GM12864 (cell line): ENCODE measurements at regions not wholly inside any gene's neighbourhood (a gene's known extent, or its start where the extent isn't known, plus 50 kb on each side); places are given as distances from the start of the nearest gene placed in this dataset.

Source experiments
- DNase-seq: peaks from one replicate; pipeline ENCODE4 v3.0.0-alpha.2; 2011; ENCODE audit warnings: low read depth
- H3K4me3 ChIP-seq: 2 replicates; pipeline ENCODE4 v1.5.1; 2011; ENCODE audit warnings: mild to moderate bottlenecking, low read depth, low read length, control low read depth
- TF ChIP-seq, protein P1 (sequence below): IDR thresholded peaks from 2 replicates; pipeline ENCODE4 v1.5.1; 2011; ENCODE audit warnings: low read depth, mild to moderate bottlenecking, moderate library complexity, low read length, control low read depth, inconsistent platforms; ENCODE audit errors: missing control alignments

DNA sequence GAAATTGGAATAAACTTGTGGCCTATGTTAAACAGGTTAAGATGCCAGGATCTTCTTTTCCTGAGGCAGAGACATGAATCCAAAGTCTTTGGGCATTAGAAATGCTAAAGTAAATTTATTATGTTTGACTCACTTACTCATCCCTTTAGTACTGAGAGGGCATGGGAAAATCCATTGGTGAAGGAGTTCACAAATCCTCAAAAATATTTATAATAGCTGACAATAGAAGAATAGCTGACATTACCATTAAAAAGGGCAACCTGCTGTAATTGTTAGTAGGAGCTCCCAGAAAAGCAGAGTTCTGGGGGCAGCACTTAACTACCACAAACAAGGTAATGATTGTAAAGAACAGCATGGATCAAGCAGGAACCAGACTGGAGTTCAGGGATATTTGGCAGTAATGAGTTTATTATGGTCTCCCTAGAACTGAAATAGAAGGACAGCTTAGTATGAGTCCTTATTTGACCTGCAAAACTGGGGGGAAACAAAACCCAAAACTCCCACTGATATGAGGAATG, 285.8 kb upstream of the KLHL1 start:
- TF ChIP-seq, protein P1, sequence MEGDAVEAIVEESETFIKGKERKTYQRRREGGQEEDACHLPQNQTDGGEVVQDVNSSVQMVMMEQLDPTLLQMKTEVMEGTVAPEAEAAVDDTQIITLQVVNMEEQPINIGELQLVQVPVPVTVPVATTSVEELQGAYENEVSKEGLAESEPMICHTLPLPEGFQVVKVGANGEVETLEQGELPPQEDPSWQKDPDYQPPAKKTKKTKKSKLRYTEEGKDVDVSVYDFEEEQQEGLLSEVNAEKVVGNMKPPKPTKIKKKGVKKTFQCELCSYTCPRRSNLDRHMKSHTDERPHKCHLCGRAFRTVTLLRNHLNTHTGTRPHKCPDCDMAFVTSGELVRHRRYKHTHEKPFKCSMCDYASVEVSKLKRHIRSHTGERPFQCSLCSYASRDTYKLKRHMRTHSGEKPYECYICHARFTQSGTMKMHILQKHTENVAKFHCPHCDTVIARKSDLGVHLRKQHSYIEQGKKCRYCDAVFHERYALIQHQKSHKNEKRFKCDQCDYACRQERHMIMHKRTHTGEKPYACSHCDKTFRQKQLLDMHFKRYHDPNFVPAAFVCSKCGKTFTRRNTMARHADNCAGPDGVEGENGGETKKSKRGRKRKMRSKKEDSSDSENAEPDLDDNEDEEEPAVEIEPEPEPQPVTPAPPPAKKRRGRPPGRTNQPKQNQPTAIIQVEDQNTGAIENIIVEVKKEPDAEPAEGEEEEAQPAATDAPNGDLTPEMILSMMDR, result no peak
- no peak overlapping the region for H3K4me3 ChIP-seq
- DNase-seq, result no peak

DNA sequence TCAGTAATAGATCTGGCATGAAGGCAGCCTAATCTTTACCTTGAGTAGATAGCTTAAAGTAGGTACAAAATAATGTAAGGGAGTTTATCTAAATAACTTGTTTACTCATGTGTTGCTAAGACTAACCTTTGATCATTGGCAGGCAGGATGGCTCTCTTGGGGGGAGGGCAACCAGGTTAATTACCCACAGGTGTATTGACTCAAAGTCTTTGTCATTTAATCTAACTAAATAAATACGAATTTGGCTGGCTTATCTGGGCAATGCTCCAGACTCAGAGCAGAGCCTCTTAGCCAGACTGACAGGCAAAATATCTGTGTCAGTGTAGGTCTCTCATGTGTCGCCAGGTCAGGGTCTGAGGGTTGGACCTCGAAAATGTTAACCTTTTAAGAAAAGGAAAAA, 283.4 kb upstream of the KLHL1 start:
- TF ChIP-seq, protein P1, result no peak
- DNase-seq, result no peak
- H3K4me3 ChIP-seq, result no peak overlapping the region

DNA sequence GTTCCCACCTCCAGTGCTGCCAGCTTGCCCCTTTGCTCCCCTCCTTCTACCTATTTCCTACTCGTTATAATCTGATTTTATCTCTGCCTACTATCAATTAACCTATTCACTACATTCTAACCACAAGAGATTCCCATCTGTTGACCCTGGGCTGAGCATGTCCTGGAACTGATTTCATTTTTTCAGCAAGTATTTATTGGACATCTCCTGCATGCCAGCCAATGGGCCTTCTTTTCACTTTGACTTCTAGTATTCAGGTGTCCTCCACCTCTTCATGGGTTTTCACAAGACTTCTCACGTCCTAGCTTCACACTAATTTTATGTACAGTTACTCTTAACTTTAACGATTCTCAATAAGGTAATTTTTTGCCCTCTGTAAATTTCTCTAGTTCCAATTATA, 282.7 kb upstream of the KLHL1 start:
- no peak overlapping the region for H3K4me3 ChIP-seq
- DNase-seq, result no peak
- TF ChIP-seq, protein P1, result no peak

GRCh38 chr13:70390064-70390463, 281.8 kb upstream of the KLHL1 start:
- DNase-seq, result no peak
- TF ChIP-seq, protein P1, result no peak
- no peak overlapping the region for H3K4me3 ChIP-seq

GRCh38 chr13:70388935-70389334, 280.7 kb upstream of the KLHL1 start:
- TF ChIP-seq, protein P1, result no peak
- H3K4me3 ChIP-seq, result no peak overlapping the region
- no peak for DNase-seq

DNA sequence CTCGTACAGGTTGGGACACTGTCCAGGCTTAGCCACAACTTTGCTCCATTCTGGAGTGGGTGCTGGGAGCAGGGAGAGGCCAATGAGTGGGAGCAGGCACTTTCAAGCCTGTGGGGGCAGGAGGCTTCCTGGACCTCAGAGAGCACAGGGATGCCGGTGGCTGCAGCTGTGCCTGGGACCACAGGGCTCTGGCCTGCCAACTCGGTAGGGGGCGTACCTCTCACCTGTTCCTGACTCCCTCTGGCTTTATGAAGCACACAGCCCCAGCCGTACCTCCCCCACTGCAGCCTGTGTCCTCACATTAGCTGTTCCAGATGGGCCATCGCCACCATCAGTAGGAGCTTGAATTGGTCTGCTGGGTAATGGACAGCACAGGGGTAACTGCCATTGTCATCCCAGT, 278.7 kb upstream of the KLHL1 start:
- TF ChIP-seq, protein P1, result no peak
- no peak for DNase-seq
- H3K4me3 ChIP-seq, result no peak overlapping the region

- H3K4me3 ChIP-seq, result no peak overlapping the region
- TF ChIP-seq, protein P1, result no peak
- DNase-seq, result no peak
These were observed 277.6 kb upstream of the KLHL1 start for GRCh38 chr13:70385852-70386251.
